Duodenal mucosa (tissue), 2 donors: ENCODE measurements at regions not wholly inside any gene's neighbourhood (a gene's known extent, or its start where the extent isn't known, plus 50 kb on each side); places are given as distances from the start of the nearest gene placed in this dataset.

Experiments used
- H3K27ac ChIP-seq: one replicate; pipeline ENCODE4 v1.7.0; 2013; ENCODE audit warnings: low read depth, low read length
- H3K27me3 ChIP-seq, 2 donors: one replicate each; pipeline ENCODE4 v1.7.0; 2013; ENCODE audit warnings: low read length in 2 of 2, control low read depth in 1 of 2; ENCODE audit not compliant: insufficient read depth in 2 of 2, control insufficient read depth in 1 of 2
- H3K36me3 ChIP-seq, 2 donors: one replicate each; pipeline ENCODE4 v1.7.0; 2013; ENCODE audit warnings: low read length in 2 of 2, control low read depth in 1 of 2; ENCODE audit not compliant: insufficient read depth in 2 of 2, control insufficient read depth in 1 of 2
- H3K4me1 ChIP-seq, 2 donors: one replicate each; pipeline ENCODE4 v1.7.0; 2013; ENCODE audit warnings: low read length in 2 of 2, control low read depth in 1 of 2; ENCODE audit not compliant: insufficient read depth in 2 of 2, control insufficient read depth in 1 of 2
- H3K4me3 ChIP-seq, 2 donors: one replicate each; pipeline ENCODE4 v1.7.0; 2013; ENCODE audit warnings: low read length in 2 of 2, low read depth in 1 of 2
- H3K9ac ChIP-seq, 2 donors: one replicate each; pipeline ENCODE4 v1.7.0; 2013; ENCODE audit warnings: low read length in 2 of 2, low read depth in 1 of 2
- H3K9me3 ChIP-seq, 2 donors: one replicate each; pipeline ENCODE4 v1.7.0; 2013; ENCODE audit warnings: low read length in 2 of 2, control low read depth in 1 of 2; ENCODE audit not compliant: control insufficient read depth in 1 of 2

DNA sequence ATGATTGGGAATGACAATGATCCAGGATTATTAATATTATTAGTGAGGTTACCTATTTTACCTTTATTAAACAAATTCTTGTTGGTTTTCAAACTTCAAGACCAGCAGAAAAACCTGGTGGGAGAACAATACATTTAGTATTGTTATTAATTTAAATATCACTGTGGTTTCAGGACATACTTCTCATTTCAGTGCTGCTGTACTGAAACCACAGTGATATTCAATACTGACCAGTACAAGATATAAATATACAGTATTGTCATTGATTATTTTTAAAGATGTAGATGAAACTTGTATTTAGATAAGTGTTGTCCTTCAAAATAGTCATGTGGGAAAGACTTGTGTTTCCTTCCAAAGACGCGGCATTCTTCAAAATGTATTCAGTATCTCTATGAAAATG, 1047.3 kb upstream of the CELF4 start:
- no peak overlapping the region for H3K27ac ChIP-seq
- H3K9me3 ChIP-seq = no peaks in the 10 kb centered on the region
- no peaks in the 10 kb centered on the region for H3K27me3 ChIP-seq
- no peaks in the 10 kb centered on the region for H3K4me1 ChIP-seq
- no peaks in the 10 kb centered on the region for H3K36me3 ChIP-seq
- no peak overlapping the region for H3K9ac ChIP-seq
- H3K4me3 ChIP-seq = no peak overlapping the region

DNA sequence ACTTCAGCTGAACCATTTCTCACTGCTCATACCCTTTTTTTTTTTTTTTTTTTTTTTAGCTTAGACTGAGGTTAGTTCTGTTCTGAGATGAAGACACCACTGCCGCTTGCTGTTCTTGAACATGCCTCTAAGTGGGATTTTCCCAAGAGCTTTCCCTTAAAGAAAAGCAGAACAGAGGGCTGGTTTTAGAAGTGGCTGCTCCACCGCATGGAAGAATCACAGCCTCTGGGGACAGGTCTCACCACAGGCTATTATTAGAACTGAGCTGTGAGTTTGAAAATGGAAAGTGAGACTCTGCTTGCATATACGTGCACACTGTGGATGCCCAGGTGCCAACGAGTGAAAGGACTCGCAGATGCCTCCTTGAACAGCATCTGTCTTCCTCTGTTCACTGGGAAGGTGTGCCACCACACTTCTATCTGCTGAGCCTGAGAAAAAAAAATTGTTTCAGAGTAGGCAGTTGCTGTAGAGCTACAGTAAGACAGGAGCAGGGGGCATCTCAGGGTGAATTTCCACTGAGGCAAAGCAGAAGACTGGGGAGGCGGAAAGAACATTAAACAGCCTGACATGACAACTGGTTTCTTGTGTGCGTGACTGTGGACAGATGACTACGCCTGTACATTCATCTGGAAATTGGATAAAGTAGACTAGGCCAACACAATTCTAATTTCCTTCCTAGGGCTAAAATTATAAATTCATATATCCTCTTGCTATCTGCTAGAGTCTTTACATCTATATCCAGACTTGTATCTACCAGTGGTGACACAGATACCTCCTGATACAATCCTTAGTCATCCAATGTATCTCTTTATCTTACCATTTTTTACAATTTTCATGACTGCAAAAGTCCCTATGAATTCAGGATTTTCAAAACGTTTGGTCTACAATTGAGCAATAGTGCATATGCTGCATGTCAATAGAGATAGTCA, 1045.7 kb upstream of the CELF4 start:
- Histone ChIP-seq H3K4me3 (no peak overlapping the region), H3K27ac (no peak overlapping the region), H3K4me1 (no peaks in the 10 kb centered on the region), H3K36me3 (no peaks in the 10 kb centered on the region), H3K9me3 (no peaks in the 10 kb centered on the region), H3K9ac (no peak overlapping the region), H3K27me3 (no peaks in the 10 kb centered on the region)

DNA sequence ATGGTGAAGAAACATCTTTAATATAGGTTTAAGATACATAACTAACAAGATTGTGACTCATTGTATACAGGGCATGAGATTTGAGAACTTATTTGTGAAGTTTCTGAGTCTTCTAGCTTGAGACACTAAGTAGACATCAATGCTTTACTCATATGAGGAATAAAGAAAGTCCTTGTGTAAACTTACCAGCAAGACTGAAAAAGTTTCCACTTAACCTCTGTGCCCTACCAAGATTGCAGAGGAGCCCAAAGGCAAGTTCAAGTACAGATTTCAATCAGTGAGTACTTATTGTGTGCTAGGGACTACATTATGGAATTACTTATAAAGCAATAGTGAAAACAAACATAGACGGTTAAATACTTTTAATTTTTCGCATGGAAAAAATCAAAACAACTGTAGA, 1041.2 kb upstream of the CELF4 start:
- Histone ChIP-seq H3K27ac (no peak overlapping the region), H3K9ac (no peak overlapping the region), H3K36me3 (no peaks in the 10 kb centered on the region), H3K4me3 (no peak overlapping the region), H3K4me1 (no peaks in the 10 kb centered on the region), H3K9me3 (no peaks in the 10 kb centered on the region), H3K27me3 (no peaks in the 10 kb centered on the region)

DNA sequence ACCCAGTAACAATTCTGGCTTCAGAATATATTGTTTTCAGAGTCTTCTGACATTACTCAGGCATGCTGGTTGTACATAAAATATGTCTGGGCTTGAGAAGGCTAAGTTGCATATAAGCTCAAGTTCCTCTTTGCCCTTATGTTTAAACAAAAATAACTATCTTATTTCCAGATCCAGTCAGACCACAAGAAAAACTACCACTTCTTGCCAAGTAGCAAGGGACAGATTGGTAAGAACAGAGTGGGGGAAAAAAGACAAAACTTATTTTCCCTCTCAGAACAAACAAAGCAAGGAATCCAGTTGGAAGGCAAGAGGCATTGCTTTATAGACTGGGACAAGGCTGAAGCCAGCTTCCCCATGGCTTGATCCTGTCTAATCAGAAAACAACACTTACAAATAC, 1036.7 kb upstream of the CELF4 start:
- no peak overlapping the region for H3K4me3 ChIP-seq
- no peaks in the 10 kb centered on the region for H3K36me3 ChIP-seq
- H3K27ac ChIP-seq = no peak overlapping the region
- H3K4me1 ChIP-seq = no peaks in the 10 kb centered on the region
- no peaks in the 10 kb centered on the region for H3K9me3 ChIP-seq
- H3K9ac ChIP-seq = no peak overlapping the region
- H3K27me3 ChIP-seq = no peaks in the 10 kb centered on the region

DNA sequence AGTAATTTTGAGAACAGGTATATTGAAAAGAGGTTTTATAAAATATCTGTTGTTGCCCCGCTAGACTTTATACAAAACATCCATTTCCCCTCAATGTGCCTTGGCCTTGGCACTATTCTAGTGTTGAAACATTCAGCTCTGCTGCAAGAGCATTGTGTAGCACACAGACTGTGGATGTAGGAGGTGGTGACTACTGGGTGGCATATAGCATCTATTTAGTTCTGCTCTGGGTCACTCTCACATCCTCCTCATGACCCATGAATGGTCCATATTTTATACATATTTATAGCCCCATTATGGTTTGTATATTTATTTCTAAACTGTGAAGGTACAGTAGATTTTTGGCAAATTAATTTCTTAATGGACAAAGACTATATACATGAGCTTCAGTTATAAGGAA, 1022.0 kb upstream of the CELF4 start:
- H3K4me1 ChIP-seq = no peaks in the 10 kb centered on the region
- peaks cover 0 to 4% of the 10 kb centered on the region in 2 donors for H3K9me3 ChIP-seq
- no peaks in the 10 kb centered on the region for H3K36me3 ChIP-seq
- no peak overlapping the region for H3K4me3 ChIP-seq
- H3K9ac ChIP-seq = no peak overlapping the region
- no peaks in the 10 kb centered on the region for H3K27me3 ChIP-seq
- H3K27ac ChIP-seq = no peak overlapping the region

DNA sequence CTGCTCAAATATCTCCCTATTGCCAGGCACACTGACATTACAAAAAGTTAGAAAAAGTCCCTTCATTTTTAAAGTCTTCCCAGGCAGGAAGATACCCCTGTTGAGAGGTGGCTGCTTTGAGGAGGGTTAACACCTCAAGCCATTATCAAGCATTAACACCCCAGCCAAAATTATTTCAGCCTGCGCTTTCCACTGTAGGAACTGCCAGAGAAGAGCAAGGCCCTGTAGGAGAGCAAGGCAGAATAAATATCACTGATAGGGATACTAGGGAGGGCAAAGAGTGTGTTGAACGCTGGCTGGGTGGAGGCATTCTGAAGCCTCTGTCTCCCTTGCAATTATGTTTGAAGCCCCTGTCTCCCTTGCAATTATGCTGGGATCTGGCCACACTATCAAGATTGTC, 1020.7 kb upstream of the CELF4 start:
- Histone ChIP-seq H3K9ac (no peak overlapping the region), H3K27ac (no peak overlapping the region), H3K27me3 (no peaks in the 10 kb centered on the region), H3K4me1 (no peaks in the 10 kb centered on the region), H3K4me3 (no peak overlapping the region), H3K9me3 (peaks cover 0 to 4% of the 10 kb centered on the region in 2 donors), H3K36me3 (no peaks in the 10 kb centered on the region)

DNA sequence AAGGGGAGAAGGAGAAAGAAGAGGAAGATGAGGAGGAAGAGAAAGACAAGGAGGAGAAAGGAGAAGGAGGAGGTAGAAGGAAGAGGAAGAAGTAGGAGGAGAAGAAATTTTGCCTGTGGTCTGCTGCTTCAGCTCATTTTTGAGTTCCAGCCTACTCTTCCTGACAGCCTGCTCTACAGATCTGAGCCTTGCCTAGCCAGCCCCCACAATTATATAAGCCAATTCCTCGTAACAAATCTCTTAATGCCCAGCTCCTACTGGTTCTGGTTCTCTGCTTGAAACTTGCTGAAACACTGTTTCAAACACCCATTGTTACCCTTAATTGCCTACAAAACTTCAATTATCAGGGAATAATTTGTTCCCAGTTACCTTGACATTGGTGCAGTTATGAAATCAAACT, 1014.2 kb upstream of the CELF4 start:
- Histone ChIP-seq H3K9ac (no peak overlapping the region), H3K4me1 (no peaks in the 10 kb centered on the region), H3K27me3 (no peaks in the 10 kb centered on the region), H3K9me3 (no peaks in the 10 kb centered on the region), H3K36me3 (no peaks in the 10 kb centered on the region), H3K27ac (no peak overlapping the region), H3K4me3 (no peak overlapping the region)

DNA sequence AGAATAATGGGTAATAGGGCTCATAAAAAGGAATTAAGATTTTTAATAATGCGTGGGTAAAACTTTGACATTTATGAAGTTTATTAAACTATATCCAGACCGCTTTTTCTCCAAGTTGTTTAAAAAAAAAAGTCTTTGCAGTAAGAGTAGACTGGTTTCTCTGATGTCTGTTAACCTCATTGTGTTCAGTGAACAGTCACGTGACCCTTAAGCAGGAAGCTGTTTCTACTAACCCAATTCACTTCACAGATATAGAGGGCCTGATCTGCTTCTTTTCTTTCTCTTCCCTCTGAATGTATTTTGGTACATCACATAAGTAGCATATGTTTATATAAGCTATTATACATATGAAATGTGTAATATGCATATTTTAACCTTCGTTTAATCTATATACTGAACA, 1011.3 kb upstream of the CELF4 start:
- Histone ChIP-seq H3K9me3 (no peaks in the 10 kb centered on the region), H3K4me3 (no peak overlapping the region), H3K27ac (no peak overlapping the region)

DNA sequence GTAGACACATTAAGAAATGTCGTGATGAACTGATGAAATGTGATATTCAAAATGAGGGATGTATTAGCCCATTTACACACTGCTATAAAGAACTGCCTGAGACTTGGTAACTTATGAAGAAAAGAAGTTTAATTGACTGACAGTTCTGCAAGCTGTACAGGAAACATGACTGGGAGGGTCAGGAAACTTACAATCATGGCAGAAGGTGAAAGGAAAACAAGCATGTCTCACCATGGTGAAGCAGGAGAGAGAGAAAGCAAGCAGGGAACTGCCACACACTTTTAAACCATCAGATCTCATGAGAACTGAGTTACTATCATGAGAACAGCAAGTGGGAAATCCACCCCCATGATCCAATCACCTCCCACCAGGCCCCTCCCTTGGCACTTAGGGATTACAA, 1010.8 kb upstream of the CELF4 start:
- H3K4me3 ChIP-seq = no peak overlapping the region
- H3K4me1 ChIP-seq = no peaks in the 10 kb centered on the region
- no peaks in the 10 kb centered on the region for H3K27me3 ChIP-seq
- H3K9ac ChIP-seq = no peak overlapping the region
- H3K9me3 ChIP-seq = no peaks in the 10 kb centered on the region
- H3K27ac ChIP-seq = no peak overlapping the region
- no peaks in the 10 kb centered on the region for H3K36me3 ChIP-seq

More for the DNA sequence above, 1011.3 kb upstream of the CELF4 start:
- no peaks in the 10 kb centered on the region for H3K36me3 ChIP-seq
- H3K27me3 ChIP-seq = no peaks in the 10 kb centered on the region
- H3K4me1 ChIP-seq = no peaks in the 10 kb centered on the region
- no peak overlapping the region for H3K9ac ChIP-seq

DNA sequence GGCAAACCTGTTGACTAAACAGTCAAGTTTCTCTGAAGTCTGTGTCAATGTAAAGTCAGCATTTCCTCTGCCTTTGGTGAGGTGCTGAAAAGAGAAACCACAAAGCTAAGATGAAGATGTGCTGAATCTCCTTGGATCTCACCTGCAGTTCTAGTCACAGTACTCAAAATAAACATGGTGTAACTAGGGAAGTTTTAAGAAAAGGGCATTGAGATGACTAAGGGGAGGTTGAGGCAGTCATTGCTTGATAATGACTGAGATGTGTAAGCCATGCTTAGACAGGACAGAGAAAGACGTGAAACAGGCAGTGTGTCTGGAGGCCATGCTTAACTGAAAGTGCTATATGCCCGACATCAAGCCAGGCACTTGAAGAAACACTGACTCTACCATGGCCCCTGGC, 1010.0 kb upstream of the CELF4 start:
- Histone ChIP-seq H3K4me1 (no peaks in the 10 kb centered on the region), H3K4me3 (no peak overlapping the region), H3K9ac (no peak overlapping the region), H3K9me3 (no peaks in the 10 kb centered on the region), H3K36me3 (no peaks in the 10 kb centered on the region), H3K27ac (no peak overlapping the region), H3K27me3 (no peaks in the 10 kb centered on the region)
